ENCODE measurements at regions not wholly inside any gene's neighbourhood (a gene's known extent, or its start where the extent isn't known, plus 50 kb on each side); places are given as distances from the start of the nearest gene placed in this dataset.
A peak's percentile ranks its signal among the peaks of the same experiment; 100 is the strongest.

DNA sequence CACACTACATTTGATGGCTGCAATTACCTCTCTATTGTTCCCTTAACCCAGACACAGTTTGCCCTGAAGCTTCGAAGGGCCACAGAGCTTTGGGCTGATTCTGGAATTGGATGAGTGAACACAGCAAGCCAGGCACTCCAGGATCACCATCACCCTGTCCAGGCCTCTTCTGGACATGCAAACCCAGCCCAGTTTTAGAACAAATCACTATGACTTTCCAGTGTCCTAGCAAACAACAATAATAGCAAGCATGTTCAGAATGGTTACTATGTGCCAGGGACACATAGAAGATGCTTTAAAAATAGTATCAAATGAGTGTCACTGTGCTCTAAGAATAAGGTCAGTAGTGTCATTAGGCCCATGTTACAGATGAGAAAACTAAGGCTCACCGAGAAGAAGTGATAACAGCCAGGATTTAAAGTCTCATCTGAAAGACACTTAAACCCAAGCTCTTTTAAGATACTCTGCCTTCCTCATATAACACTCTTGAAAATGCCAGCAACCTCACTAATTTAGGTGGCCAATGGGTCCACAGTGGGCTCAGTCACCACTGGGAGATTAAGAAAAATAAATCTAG lies 191.7 kb upstream of the STK17B start:
- DNase-seq: no peak

DNA sequence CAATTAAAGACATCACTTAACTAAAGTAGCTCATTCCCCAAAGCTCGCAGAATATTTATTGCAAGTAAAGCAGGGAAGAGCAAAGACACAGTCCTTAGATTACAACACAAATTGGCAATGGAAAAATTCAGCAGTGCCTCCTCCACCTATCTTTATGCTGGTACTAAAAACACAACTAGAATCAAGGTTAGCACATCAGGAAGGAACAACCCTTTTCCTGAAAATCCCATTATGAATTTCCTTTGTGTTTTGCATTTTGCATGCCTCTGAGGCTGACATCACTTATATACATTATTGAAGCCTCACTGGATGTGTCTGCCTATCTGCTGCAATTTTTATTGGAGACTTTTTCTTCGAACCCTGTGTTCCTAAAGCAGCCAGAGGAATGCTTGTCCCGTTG lies 193.8 kb upstream of the STK17B start:
- DNase-seq: no peak

- DNase-seq: no peak
These were observed 194.5 kb upstream of the STK17B start for GRCh38 chr2:196365923-196366322.

DNA sequence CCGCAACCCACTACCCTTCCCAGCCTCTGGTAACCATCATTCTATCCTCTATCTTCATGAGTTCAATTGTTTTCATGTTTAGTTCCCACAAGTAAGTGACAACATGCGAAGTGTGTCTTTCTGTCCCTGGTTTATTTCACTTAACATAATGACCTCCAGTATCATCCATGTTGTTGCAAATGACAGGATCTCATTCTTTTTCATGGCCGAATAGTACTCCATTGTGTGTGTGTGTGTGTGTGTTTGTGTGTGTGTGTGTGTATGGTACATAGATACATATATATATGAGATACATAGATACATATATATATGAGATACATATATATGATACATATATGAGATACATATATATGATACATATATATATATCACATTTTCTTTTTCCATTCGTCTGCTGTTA lies 196.3 kb upstream of the STK17B start:
- DNase-seq: no peak

DNA sequence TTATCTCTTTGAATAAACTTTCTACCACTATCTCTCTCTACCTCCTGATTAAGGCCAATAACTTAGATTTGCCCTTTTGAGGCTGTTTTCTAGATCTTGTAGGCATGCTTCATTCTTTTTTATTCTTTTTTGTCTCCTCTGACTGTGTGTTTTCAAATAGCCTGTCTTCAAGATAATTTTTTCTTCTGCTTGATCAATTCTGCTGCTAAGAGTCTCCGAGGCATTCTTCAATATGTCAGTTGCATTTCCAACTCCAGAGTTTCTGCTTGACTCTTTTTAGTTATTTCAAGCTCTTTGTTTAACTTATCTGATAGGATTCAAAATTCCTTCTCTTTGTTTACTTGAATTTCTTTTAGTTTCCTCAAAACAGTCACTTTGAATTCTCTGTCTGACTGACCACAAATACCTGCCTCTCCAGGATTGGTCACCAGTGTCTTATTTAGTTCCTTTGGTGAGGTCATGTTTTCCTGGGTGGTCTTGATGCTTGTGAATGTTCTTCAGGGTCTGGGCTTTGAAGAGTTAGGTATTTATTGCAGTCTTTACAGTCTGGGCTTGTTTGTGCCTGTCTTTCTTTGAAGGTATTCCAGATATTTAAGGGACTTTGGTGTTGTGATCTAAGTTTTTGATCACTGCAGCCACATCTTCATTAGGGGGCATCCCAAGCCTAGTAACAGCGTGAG lies 197.3 kb upstream of the STK17B start:
- DNase-seq: no peak

GRCh38 chr2:196369967-196370366 lies 198.6 kb upstream of the STK17B start:
- DNase-seq: no peak

DNA sequence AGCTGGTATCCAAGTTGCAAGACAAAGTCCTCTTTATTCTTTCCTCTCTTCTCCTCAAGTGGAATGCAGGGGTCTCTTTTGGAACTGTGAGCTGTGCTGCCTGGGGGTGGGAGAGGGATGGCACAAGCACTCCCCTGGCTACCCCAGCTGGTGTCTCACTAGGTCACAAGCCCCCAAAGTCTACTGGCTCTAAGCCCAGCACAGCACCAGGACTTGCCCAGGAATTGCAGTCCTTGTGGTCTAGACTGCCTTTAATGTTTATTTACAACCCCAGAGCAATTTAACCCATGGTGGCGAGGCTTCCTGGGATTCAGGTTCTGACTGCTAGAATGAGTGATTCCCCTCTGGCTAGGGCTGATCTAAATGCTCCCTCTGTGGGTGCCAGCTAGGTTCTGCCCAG lies 199.0 kb upstream of the STK17B start:
- DNase-seq: no peak

DNA sequence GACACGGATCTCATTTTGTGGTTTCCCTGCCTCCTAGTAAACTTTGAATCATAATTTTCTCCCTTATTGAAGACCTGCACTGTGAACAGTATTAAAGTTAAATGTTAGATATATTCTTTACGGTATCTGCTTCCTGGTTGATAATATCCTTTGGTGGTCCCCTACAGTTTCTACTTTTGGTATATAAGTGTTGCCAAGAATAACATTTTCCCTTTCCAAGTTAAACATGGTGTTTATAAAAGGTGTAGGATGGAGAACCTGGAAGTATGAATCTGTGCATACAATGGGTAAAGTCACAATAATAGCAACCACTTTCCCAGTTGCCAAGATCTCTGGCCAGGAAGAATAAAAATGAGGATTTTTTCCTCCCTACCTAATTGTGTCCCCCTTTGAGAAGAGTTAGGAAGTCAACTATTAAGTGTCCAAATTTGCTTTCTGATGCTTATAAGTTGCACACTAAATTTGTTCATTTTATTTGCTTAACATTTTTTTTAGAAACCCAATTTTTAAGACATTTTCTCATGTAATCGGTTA lies 201.0 kb upstream of the STK17B start:
- no peak for DNase-seq

DNA sequence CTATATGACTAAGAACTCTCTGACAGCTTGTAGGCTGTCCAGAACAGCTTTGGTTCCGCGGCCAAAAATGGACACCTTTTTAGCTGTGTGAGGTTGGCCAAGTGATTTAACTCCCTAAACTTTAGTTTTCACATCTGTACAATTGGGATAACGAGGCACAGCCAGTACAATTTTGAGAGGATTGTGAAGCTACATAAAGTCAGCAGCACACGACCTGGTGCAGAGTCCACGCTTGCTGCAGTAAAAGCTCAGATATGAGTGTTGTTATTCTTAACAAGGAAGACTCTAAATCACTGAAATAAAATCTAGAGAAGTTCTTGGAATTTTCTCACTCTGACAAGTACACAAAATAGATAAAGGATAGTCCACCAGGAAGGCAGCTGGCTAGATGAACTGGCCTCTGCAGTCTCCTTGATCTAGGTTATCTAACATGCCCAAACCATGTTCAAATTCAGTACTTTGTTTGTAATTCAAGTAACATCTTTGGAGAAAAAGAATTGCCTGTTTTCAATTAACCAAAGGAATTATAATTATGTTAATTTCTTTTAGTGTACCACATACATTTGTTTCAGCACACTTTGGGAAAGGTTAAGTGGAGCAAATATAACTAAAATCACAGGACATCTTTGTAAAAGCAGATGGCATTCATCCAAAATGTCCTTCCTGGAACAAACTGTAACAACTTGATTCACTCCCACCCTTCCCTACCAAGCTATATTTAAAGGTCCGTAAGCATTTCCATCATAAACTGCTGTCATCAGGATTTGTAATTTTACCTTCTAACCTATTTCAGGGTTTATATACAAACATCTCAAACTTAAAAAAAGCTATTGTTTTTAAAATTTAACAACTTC lies 201.7 kb upstream of the STK17B start:
- no peak for DNase-seq

GRCh38 chr2:196376984-196377877 lies 205.9 kb upstream of the STK17B start:
- peak; percentile 18 to 28 for DNase-seq

- DNase-seq: no peak
These were observed 208.2 kb upstream of the STK17B start for GRCh38 chr2:196379600-196379999.

DNA sequence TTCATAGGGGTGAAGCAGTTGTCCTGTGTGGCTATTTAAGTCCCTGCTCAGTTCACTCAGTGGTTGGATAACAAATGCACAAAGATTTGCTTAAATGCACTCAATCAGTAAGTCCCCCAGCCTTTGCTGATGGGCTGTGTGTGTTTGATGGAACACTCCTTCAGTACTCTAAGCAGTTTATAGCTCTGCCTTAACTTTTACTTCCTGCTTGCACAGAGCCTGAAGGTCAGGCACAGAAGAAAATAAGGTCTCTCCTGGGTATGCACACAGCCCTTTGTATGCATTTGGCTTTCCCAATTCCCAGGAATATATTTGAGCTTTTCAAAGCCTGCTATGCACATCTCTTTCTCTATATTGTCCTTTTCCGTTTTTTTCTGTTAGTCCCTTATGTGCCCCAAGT lies 208.7 kb upstream of the STK17B start:
- no peak for DNase-seq

- DNase-seq: no peak
These were observed 209.2 kb upstream of the STK17B start for GRCh38 chr2:196380575-196380974.

DNA sequence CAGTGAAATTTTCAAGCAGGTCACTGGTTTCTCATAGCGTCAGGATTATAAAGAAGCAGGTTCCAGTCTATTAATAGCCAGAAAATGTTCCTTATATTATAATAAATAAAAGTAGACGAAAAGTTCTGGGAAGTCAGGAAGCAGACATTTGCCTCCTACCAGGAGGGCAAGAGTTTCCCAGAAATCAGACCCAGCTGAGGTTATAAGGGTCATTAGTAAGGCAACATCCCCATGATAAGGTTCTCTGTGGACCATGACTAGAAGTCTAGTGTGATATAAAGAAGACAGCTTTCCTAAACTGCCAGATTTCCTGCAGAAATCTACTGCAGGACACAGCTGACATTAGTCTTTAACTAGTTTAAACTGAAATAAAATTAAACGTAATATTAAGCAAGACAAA lies 210.1 kb upstream of the STK17B start:
- DNase-seq: no peak

DNA sequence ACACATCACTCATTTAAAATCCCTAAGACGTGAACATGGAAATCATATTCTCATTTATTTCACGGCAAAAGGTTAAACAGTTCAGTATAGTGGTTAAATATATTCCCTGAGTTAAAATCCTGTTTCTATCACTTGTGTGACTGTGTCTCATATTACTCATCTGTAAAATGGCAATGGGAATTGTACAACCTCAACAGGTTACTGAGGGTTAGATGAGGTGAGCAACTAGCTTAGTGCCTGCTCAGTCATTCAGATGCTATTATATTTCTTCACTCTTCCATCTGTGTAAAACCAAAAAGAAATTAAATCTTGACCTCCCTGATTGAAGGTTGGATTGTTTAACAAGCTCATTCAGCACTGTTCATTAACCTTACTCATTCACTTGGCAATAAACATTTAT lies 212.4 kb upstream of the STK17B start:
- no peak for DNase-seq

- DNase-seq: no peak
These were observed 213.4 kb upstream of the STK17B start for GRCh38 chr2:196384729-196385128.

- DNase-seq: no peak
These were observed 218.3 kb upstream of the STK17B start for GRCh38 chr2:196389670-196390069.

DNA sequence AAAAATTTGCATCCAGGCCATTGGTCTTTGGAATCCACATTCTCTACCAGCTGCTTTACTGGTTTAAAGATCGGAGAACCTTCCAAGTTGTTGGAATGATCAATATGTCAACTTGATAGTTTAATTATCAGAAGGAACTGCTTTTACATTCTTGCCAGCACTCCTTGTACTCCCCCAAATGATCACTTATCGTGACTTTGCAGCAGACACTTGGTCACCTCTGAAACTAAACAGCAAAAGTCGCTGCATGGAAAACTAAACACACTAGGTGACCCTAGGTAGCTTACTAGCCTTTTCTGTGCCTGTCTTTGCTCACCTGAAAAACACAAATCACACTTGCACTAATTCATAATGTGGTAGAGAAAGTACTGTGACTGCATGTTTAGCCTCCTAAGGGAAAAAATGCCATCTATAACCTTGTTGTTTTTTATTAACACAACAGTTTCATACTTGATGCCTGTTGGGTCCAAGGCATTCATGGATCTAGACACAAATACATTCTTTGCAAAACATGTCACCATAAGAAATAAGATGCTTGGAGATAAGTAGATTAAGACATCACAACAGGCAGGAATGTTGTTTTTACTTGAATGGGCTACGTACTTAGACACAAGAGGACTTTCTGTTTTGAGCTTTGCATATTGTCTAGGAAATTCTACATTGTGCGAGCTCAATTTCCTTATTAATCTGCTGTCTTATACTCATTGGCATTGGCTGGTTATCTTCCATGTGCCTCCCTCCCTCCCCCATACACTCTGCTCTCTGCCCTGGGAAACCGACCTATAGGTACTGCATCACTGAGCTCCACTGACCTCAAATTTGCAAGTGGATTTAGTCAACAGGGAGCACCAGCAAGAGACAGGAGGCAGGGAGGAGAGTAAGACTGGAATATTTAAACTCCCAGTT lies 219.1 kb upstream of the STK17B start:
- DNase-seq: no peak

DNA sequence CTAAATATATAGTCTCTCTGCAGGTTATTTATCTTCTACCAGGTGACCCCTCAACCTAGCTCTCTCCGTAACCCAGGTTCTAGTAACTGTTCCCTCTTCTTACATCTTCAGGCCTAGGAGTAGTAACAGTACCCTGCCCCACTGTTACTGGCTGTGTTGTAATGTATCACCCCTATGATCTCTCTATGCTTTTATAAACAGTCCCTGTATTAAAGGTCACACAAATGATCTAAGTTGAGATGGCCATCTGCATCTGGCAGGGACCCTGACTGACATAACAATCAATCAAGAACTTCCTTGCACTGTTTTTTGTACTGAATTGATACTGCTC lies 219.7 kb upstream of the STK17B start:
- DNase-seq: no peak

DNA sequence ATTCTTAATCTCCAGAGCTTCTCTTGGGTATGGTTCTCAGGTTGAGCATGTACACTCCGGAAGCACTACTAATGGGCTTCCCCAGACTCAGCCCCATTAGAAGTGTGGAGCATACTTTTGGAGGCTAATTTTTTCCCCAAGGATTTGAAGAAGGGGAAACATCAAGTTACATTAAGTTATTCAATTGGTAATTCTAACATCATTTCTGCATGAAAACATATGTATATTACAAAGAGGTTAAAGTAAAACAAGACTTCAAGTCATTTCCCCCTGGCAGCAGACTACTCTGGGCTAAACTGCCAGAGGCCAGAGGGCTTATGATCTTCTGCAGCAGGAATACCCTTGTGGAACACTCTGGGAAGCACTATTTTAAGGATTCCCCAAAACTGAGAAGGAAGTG lies 227.7 kb upstream of the STK17B start:
- DNase-seq: no peak

GRCh38 chr2:196399722-196400691 lies 228.6 kb upstream of the STK17B start:
- no peak for DNase-seq

All from stimulated activated CD4-positive, alpha-beta T cell treated with anti-CD3 and anti-CD28 coated beads, Interleukin-2, amount 100 ng/mL, for 48 hours (primary cell).